HG03175 (cell line): ENCODE measurements at regions not wholly inside any gene's neighbourhood (a gene's known extent, or its start where the extent isn't known, plus 50 kb on each side); places are given as distances from the start of the nearest gene placed in this dataset.
"Not testable (repeated sequence)": the region's sequence is repeated elsewhere in the genome, so short reads cannot be mapped to it uniquely, and the experiment has no call there.

Experiments
- ATAC-seq: cut with Tn5 transposase; IDR thresholded peaks from one replicate; pipeline ENCODE4 v1.9.1; 2021; ENCODE audit warnings: mild to moderate bottlenecking, moderate library complexity; ENCODE audit not compliant: unreplicated experiment

DNA sequence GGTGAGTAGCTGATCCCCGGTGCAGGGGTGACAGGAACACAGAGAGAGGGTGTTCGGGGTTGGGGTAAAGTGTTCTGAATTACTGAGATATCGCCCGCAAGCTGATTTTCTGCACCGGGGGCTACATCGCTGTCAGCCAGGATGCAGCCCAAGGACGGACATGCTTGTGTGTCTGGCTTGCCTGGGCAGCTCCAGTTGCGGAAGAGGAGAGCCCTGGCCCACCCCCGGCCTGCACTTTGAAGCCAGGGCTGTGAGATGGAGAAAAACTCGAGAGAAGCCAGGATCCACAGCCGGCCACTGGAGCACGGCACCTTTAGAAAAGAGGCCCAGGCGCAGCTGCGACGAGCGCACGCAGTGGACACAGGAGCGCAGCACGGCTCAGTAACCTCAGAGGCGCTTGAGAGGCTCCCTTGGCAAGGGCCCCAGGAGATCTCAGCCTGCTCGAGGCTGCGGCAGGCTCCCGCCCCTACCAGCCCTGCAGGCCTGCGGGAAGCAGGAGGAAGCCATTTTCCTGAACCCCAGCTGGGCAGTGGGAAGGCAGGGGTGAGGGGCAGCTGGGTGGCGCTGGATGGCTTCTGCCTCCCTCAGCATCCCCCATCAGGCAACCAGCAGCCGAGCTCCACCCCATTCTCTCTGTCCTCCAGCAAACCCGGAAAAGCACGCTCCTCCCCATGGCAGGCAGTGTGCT, 59.2 kb downstream of the C9orf50 start:
- no peak for ATAC-seq

DNA sequence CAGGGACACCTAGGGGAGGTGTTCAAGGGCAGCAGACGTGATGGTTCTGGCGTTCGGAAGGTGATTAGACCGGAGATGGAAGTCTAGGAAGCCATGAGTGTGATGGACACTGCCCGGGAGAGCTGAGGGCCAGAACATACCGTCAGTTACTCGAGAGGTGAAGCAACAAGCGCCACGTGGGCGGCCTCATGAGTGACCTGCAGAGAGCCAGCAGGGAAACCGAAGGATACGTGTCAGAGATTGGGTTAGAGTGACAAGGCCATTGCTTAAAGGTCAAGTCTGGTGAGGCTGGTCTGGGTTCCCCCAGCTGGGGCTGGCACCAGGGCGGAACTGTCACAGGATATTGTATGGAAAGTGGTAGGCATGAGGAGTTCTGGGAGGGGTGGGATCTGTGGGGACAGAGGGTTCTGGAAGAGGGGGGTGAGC, 60.0 kb downstream of the C9orf50 start:
- ATAC-seq = no peak

DNA sequence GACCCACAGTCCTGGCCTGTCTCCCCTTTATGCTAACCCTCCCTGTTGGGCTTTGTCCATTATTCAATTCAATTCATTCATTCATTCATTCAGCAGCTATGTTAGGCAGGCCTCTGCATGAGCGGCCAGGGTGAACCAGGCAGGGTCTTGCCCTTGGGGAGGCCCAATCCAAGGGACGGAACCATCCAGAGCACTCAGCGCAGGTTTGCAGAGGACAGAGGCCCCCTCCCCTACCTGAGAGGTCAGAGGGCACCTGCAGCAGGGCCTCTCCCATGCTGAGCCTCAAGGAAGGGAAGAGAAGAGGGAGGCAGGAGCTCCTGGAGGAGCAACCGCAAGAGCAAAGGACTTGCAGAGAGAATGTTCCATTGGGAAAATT, 61.4 kb downstream of the C9orf50 start:
- ATAC-seq = no peak

DNA sequence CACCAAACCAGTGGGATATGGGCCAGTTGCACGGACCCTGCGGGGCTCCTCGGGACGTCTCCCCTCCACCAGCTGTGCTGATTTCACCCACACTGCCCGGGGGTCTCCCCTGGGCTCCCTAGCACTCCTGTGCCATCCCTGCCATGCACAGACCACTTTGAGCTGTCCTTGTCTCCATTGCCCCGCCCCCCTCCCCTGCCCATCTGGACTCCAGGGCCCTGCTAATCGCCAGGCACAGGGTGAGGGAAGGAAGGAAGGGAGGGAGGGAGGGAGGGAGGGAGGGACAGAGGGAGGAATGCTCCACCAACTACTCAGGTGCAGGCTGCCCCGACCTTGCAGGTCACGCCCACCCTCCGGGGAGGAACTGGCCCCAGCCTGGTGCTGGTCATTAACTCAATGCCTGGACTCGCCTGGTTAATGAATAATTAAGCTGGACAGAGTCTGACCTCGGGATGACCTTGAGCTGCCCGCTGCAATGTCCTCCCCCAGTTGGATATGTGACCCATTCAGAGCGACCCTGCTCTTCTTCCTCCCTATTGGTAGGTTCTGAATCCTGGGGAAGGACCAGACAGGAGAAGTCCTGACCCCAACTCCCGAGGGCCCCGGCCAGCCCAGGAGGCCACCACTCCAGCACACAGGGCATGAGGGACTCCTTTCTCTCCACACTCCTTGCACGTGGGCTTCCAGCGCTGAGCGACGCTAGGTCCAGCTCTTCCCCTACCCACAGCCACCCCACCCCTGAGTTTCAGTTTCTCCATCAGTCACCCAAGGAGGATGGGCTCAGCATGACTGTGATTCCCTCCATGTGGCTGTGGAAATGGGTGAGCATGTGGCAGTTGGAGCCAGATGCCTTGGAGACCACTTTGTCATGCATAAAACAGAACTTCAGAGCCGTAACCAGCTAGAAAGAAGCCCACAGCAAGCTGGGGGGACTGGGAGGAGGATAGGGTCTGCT, 62.1 kb downstream of the C9orf50 start:
- no peak for ATAC-seq

DNA sequence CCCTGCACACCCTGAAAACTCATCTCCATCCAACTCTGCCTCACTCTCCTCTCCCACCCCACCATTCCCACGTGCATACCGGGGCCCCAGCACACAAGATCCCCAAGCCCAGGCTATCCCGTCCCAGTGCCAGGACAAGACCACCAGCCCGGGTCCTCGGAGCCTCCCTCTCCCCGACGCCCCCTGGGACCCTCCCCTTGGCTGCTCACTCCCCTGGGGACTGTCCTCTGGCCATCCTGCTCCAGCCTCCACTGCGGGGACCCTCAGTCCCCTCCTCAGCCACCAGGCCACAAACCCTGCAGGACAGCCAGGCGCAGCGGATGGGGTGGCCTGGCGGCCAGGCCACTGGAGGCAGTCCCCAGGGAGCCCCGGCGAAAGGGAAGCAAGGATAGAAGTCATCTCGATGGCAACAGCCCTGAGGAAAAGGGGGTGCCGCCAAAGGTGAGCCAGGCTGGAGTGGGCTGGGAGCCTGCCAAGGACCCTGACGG, 62.8 kb downstream of the C9orf50 start:
- ATAC-seq = no peak

DNA sequence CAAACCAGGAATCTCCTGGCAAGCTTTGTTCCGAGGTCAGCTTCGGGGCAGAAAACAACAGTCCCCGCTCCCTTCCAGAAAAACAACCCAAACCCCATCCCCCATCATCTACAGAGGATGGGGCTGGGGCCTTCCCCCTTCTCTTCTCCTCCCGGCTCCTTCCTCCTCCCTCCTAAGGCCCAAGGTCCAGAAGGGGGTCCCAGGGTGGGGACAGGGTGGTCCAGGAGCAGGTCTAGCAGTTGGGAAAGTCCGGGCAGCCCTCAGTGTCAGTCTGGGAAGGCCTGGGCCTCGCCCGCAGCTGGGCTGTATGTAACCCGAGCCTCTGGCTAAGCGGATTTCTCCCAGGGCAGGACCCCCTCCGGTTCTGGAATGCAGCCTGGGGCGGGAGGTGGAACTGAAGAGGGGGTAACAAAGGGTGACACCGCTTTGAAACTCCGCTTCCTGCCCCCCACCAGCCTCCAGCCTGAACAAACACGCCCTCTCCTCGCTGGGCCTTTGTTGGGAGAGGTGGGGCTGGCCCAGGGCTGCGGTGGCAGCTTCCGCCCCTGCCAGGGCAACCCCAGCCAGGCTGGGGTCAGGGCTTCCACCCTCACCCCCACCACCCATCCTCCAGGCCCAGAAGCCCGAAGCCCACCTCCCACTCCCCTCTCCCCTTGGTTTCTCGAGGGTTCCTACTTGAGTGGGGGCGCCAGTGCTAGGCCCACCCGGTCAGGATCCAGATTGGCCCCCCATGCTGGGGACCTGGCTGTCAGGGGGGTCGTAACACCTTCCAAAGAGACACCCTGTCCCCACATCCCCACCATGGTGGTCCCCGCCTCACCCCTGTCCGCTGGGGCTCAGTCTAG, 63.5 kb downstream of the C9orf50 start:
- no peak for ATAC-seq

DNA sequence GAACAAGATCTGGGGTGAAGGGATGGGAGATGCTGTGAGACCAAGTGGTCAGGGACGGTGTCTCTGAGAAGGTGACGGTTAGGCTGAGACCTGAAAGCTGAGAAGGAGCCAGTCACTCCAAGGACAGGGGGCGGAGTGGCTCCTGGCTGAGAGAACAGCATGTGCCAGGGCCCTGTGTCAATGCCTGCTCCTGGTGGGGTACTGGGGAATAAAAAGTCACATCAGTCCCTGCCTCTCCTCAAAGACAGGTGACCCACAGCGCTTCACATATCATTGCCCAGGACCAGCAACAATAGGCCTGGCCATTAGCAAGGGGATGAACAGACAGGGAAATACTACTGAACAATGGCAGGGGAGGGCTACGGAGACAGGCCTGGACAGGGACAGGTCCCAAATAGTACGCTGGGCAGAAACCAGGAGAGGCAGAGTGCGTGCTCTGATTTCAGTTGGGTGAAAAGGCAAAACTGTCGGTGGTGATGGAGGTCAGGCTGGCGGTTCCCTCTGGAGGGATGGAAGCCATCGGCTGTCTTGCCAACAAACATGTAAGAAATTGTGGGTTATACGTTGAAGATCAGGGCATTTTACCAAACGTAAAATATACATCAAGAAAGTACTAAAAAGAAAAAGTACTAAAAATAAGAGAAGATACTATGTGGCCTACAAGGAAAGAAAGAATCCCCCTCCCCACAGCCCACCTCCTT, 64.3 kb downstream of the C9orf50 start:
- no peak for ATAC-seq

DNA sequence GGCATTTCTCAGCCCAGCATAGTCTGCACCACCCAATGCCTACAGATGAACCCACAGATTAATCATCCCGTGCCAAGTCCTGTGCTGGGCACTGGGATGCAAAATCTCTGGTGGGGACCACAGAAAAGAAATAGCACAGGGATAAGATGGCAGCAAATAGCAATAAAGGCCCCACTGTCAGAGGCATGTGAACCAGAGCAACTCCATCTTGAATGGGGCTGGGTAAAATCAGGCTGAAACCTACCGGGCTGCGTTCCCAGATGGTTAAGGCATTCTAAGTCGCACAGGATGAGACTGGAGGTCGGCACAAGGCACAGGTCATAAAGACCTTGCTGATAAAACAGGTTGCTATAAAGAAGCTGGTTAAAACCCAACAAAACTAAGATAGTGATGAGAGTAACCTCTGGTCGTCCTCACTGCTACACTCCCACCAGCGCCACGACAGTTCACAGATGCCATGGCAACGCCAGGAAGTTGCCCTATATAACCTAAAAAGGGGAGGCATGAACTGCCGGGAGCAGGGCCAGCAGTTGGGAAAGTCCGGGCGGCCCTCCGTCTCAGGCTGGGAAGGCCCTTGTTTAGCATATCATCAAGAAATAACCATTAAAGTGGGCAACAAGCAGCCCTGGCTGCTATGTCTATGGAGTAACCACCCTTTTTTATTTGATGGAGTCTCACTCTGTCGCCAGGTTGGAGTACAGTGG, 65.2 kb downstream of the C9orf50 start:
- ATAC-seq = no peak

DNA sequence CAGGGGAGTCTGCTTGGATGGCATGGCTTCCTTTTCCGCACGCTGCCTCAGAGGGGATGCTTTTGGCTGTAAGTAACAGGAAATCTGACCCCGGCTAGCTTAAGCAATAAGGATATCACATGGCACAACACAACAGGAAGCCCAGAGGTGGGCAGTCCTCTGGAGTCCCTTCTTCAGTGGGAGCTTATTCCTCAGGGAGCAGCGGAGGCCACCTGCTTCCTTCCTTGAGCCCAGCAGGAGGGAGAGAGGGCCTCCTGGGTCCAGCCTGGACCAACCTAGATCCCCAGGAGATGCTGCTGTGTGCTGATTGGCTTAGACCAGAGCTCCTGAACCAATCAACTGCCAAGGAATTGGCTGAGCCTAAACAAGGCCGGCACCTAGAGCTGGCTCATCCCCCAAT, 66.3 kb downstream of the C9orf50 start:
- no peak for ATAC-seq

DNA sequence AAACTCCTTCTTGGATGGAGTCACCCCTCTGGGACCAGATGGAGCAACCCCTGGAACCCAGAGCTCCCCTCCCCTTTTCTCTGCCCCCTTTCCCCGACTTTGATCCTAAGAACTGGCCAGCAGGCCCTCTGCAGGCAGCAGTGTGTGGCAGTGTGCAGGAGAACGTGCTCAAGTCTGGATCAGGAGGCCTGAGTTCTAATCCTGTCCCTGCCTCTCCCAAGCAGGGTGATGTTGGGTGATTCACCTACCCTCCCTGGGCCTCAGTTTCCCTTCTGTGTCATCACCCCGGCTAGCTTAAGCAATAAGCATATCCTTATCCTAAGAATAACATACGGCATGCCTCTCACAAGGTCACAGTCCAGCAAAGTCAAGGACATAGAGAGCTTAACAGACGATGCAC, 67.6 kb downstream of the C9orf50 start:
- ATAC-seq = no peak

DNA sequence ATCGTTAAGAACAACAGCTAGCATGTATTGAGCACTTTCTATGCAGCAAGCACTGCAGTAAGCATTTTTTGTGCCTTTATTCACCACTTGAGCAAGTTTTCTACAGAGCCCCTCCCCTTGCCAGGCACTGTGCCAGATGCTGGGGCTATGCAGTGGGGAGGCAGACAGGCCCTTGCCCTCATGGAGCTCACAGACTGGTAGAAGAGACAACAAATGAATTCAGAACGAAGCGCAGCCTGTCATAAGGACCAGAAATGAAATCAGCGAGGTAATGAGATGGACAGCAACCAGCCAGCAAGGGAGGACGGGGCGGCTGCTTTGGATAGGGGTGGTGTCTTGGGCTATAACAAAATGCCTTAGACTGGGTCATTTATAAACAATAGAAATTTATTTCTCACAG, 68.8 kb downstream of the C9orf50 start:
- ATAC-seq = no peak

DNA sequence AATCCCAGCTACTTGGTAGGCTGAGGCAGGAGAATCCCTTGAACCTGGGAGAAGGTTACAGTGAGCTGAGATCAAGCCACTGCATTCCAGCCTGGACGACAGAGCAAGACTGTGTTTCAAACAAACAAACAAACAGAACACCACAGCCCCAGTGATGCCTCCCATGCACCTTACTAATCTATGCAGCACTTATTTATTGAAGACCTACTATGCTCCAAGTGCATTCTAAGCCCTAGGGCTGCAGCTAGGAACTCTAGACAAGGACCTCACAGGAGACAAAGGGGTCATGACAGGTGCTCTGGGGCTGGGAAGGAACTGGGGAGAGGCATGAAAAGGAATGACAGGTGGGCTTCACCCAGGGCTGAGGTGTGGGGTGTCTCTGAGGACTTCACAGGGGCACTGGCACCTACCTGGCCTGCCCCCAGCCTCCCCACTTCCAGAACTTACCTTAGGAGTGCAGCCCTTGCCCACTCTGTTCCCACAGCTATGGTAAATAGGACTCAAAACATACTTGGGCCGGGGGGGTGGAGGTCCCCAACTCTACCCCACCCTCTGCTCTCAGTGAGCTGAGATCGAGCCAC, 69.4 kb downstream of the C9orf50 start:
- no peak for ATAC-seq

DNA sequence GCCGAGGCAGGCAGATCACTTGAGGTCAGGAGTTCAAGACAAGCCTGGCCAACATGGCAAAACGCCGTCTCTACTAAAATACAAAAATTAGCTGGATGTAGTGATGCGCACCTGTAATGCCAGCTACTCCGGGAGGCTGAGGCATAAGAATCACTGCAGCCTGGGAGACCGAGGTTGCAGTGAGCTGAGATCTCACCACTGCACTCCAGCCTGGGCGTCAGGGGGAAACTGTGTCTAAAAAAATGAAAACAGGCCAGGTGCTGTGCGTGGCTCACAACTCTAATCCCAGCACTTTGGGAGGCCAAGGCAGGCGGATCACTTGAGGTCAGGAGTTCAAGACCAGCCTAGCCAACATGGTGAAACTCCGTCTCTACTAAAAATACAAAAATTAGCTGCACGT, 69.9 kb downstream of the C9orf50 start:
- ATAC-seq = not testable (repeated sequence)

DNA sequence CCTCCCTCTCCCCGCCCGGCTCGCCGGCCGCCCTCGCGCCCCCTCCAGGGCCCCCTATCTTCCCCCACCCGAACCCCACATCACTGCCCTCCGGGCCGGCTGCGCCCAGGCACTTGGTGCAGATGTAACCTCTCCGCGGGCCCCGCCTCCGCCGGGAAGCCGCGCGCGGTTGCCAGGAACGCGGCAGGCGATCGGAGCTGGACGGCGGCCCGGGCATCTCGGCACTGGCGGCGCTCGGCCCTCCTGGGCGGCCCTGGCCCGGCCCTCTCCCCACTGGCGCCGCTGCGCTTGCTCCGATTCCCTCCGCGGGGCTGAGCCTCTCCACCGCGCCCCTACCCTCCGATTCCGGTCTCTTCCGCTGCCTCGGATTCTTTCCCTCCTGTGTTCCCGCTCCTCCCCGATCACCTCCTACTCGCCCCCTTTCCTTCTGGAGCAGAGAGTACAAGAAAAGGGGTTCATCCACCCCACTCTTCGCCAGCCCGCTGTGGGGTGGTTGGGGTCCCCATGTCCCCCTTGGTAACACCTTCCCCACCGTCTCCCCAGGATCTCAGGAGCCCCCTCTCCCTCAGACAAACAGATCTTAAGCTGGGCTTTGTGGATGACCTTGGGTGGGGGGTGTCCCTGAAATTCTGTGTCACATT, 70.6 kb downstream of the C9orf50 start:
- ATAC-seq = no peak

DNA sequence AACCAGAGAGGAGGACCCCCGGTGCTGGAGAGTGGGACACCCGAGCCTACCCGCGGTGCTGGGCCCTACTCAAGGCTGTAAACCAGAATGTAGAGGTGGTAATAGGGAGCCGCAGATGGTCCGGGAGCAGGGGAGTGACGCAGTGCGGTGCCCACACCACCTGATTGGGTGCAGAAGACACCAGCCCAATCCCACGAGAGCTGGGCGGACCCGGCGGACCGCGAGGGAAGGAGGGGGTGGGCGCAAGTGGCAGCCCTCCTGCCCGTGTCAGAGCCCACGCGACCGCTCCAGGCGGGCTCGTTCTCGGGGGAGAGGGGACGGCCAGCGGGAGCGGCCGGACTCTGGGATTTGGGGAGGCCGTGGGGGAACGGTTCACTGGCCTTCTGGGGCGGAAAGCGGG, 71.2 kb downstream of the C9orf50 start:
- ATAC-seq = no peak

DNA sequence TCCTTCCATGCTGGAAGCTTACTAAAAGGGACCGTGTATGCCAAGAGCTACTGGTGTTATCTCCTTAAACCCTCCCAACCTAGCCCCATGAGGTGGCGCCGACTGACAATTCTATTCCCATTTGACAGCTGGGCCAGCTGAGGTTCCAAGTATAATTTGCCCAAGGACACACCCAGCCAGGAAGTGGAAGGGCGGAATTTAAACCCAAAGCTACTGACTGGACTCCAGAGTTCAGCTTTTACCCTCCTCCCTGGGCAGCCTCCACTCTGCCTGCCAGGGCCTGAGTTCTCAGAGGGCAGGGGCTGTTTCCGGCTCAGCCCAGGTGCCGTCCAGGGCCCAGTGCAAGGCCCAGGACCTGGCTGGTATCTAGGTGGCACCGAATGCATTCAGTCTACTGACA, 71.8 kb downstream of the C9orf50 start:
- ATAC-seq = no peak

DNA sequence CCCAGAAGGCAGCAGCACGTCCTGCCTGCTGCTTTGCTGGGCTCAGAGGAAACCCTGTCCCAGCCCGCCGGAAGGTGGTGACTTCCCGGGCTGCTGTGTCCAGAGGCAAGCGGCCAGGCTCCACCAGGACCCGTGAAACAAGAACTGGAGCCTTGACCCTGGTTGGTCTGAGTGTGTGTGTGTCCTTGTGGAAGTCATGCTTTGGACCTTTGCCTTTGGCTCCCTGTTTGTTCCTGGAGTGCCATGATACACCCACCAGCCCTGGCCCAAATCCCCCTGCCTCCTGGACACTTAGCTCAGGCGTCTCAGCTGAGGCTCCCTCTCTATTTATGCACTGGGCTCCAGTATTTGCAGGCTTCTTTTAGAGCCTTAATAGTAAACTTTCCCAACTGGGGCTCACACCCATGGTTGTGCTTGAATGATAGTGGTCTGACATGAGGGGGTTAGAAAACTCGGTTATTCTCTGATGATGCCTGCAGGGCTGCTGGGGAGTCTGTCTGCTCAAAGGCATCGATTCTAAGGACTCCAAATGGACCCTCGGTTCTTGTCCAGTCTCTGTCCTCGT, 72.2 kb downstream of the C9orf50 start:
- ATAC-seq = no peak

DNA sequence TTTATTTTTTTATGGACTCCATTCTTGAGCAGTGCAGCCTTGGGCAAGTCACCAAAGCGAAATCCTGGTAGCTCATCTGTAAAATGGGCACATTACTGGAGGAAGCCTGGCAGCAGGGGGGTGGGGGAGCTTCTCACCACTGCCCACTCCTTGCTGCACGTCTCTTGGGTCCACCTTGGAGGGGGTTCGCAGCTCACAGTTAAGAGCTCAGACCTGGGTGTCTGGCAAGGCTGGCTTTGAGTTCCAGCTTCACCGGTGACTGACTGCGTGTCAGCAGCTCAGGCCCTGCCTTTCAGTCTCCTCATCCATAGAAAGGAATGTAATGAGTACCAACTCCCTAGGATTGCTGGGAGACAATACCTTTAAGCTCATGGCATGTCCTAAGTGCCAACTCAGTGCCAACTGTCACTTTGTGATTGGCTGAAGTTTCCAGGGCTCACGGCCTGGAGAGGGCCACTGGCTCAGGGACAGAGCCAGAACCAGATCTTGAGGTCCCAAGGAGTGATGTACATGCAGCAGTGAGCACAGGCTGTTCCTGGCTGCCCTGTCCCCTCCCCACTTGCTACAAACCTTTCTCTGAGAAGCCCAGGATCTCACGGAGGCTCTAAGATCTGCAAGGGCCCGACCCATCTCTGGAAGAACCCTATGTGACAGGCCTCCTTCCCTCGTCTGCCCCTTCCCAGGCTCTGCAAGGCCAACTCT, 72.9 kb downstream of the C9orf50 start:
- no peak for ATAC-seq
